ENCODE measurements at regions not wholly inside any gene's neighbourhood (a gene's known extent, or its start where the extent isn't known, plus 50 kb on each side); places are given as distances from the start of the nearest gene placed in this dataset.

- no peak overlapping the region for H3K4me3 ChIP-seq
- H3K4me1 ChIP-seq: no peaks in the 10 kb centered on the region
- TF ChIP-seq CTCF (IDR thresholded peaks at IDR 0.05): no peak
- H3K27me3 ChIP-seq: no peaks in the 10 kb centered on the region
- ATAC-seq (no peak), DNase-seq (no peak)
- intact Hi-C loops (cut with DNase I): no loop called here
- no peaks in the 10 kb centered on the region for H3K36me3 ChIP-seq
- no peaks in the 10 kb centered on the region for H3K9me3 ChIP-seq
- H3K27ac ChIP-seq: no peak overlapping the region
These were observed 277.0 kb downstream of the CDH2 start for GRCh38 chr18:27899893-27900292.

GRCh38 chr18:27894746-27895145, 282.2 kb downstream of the CDH2 start:
- no peak overlapping the region for H3K4me3 ChIP-seq
- no peaks in the 10 kb centered on the region for H3K27me3 ChIP-seq
- no peak for TF ChIP-seq CTCF (IDR thresholded peaks at IDR 0.05)
- no peaks in the 10 kb centered on the region for H3K4me1 ChIP-seq
- no peak overlapping the region for H3K27ac ChIP-seq
- no peak for ATAC-seq
- no peaks in the 10 kb centered on the region for H3K36me3 ChIP-seq
- no peaks in the 10 kb centered on the region for H3K9me3 ChIP-seq
- intact Hi-C loops (cut with DNase I): no loop called here
- DNase-seq: no peak

DNA sequence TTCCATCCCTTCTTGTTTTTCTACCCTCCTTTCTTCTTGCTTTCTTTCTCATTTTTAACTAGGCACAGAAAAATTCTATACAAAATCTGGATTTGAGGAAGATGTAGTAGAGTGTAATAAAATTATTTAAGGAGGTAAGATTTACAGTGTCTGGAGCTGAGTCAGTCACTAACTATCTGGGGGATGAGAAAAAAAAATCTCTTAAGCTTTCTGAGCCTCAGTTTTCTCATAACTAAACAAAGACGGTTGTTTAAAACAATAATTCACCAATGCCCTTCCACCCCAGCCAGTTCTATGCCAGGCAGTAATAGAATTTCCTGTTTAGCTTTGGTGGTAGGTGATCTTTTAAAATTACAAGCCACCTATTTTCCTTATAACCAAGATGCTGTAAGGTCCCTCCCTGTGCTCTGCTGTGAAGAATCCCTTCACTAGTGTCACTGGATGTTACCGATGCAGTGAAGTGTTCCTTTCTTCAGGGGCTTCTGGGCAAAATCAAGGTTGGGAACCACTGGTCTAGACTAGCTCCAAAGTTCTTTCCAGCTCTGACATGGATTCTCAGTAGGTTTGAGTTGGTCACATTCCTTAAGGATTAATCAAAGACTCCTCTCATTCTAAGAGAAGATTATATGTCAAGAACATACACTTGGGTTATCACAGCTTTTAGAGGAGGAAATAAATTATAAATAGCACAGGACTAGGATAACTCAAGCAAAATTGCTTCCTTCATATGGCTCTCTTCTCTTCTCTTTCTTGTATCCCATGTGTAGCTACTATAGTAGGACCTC, 289.0 kb downstream of the CDH2 start:
- Histone ChIP-seq H3K4me1 (no peaks in the 10 kb centered on the region), H3K27ac (no peak overlapping the region), H3K9me3 (no peaks in the 10 kb centered on the region), H3K4me3 (no peak overlapping the region), H3K36me3 (no peaks in the 10 kb centered on the region), H3K27me3 (no peaks in the 10 kb centered on the region)
- ATAC-seq (no peak), DNase-seq (no peak)
- TF ChIP-seq CTCF (IDR thresholded peaks at IDR 0.05): no peak
- intact Hi-C loops (cut with DNase I): no loop called here

DNA sequence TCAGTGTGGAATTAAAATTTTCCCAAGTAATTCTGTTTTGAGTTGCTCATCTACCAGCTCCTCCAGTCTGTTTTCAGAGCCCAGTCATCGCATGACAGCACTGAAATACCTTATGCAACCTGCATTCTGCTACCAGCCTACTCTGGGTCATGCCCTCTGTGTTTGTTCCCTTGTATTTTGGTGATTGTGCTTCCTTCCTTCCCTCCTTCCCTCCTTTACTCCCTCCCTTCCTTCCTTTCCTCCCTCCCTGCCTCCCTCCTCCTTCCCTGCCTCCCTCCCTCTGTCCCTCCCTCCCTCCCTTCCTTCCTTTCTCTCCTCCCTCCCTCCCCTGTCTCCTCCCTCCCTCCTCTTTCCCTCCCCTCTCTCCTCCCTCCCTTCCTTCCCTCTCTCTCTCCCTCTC, 289.6 kb downstream of the CDH2 start:
- Histone ChIP-seq H3K36me3 (no peaks in the 10 kb centered on the region), H3K4me3 (no peak overlapping the region), H3K9me3 (no peaks in the 10 kb centered on the region), H3K27ac (no peak overlapping the region), H3K27me3 (no peaks in the 10 kb centered on the region), H3K4me1 (no peaks in the 10 kb centered on the region)
- ATAC-seq (no peak), DNase-seq (no peak)
- TF ChIP-seq CTCF (IDR thresholded peaks at IDR 0.05): no peak
- intact Hi-C loops (cut with DNase I): no loop called here

- intact Hi-C loops (cut with DNase I): no loop called here
- Histone ChIP-seq H3K36me3 (no peaks in the 10 kb centered on the region), H3K27ac (no peak overlapping the region), H3K9me3 (no peaks in the 10 kb centered on the region), H3K27me3 (no peaks in the 10 kb centered on the region), H3K4me1 (no peaks in the 10 kb centered on the region), H3K4me3 (no peak overlapping the region)
- no peak for DNase-seq
- ATAC-seq: no peak
- no peak for TF ChIP-seq CTCF (IDR thresholded peaks at IDR 0.05)
These were observed 297.4 kb downstream of the CDH2 start for GRCh38 chr18:27879540-27879939.

GRCh38 chr18:27871726-27872125, 305.2 kb downstream of the CDH2 start:
- no peaks in the 10 kb centered on the region for H3K36me3 ChIP-seq
- intact Hi-C loops (cut with DNase I): no loop called here
- no peaks in the 10 kb centered on the region for H3K27me3 ChIP-seq
- no peaks in the 10 kb centered on the region for H3K4me1 ChIP-seq
- ATAC-seq (no peak), DNase-seq (no peak)
- no peak for TF ChIP-seq CTCF (IDR thresholded peaks at IDR 0.05)
- H3K4me3 ChIP-seq: no peak overlapping the region
- H3K27ac ChIP-seq: no peak overlapping the region
- no peaks in the 10 kb centered on the region for H3K9me3 ChIP-seq
